Tibial nerve (tissue), 4 donors: ENCODE measurements at regions not wholly inside any gene's neighbourhood (a gene's known extent, or its start where the extent isn't known, plus 50 kb on each side); places are given as distances from the start of the nearest gene placed in this dataset.
"Not testable (repeated sequence)": the region's sequence is repeated elsewhere in the genome, so short reads cannot be mapped to it uniquely, and the experiment has no call there.

Source experiments
- DNase-seq, 2 donors: peaks; one replicate each; pipeline ENCODE4 v3.0.0-alpha.2; 2019; ENCODE audit warnings: low spot score in 2 of 2
- H3K27ac ChIP-seq, 4 donors: fragments of 200-600 bp; sonication (generic) in 3 of 4; one replicate each; pipeline ENCODE4 v1.5.1; 2017 to 2019; ENCODE audit warnings: mild to moderate bottlenecking in 1 of 4
- H3K27me3 ChIP-seq, 2 donors: fragments of 200-600 bp; sonication (generic) in 1 of 2; one replicate each; pipeline versions ENCODE4 v1.5.1 to v1.6.0; 2017 to 2019
- H3K36me3 ChIP-seq, 3 donors: fragments of 200-600 bp; sonication (generic); one replicate each; pipeline ENCODE4 v1.5.1; 2018 to 2019
- H3K4me1 ChIP-seq, 4 donors: fragments of 200-600 bp; sonication (generic) in 3 of 4; one replicate each; pipeline ENCODE4 v1.5.1; 2017 to 2019
- H3K4me3 ChIP-seq, 4 donors: fragments of 200-600 bp; sonication (generic) in 3 of 4; one replicate each; pipeline ENCODE4 v1.5.1; 2017 to 2019; ENCODE audit warnings: mild to moderate bottlenecking in 1 of 4, moderate library complexity in 1 of 4
- H3K9me3 ChIP-seq, 4 donors: fragments of 200-600 bp; sonication (generic) in 3 of 4; one replicate each; pipeline ENCODE4 v1.5.1; 2017 to 2019
- EP300 ChIP-seq, 2 donors: sonication (generic); formaldehyde crosslinking; IDR thresholded peaks; one replicate each; pipeline ENCODE4 v1.6.1; 2017; ENCODE audit warnings: antibody characterized with exemption in 2 of 2, mild to moderate bottlenecking in 1 of 2
- POLR2A ChIP-seq, 2 donors: fragments of 450-650 bp; IDR thresholded peaks; one replicate each; pipeline ENCODE4 v1.6.1; 2017; ENCODE audit warnings: antibody characterized with exemption in 2 of 2, mild to moderate bottlenecking in 2 of 2, moderate library complexity in 2 of 2
- WGBS, 2 donors: methylation state at CpG; one replicate each; pipeline ENCODE4 v1.1.5; 2018; 5-methylcytosine and 5-hydroxymethylcytosine counted together
- TF ChIP-seq, protein P1 (sequence below), 5 experiments: fragments of 200-600 bp in 3 of 5; fragments of 450-650 bp in 2 of 5; sonication (generic) in 3 of 5; IDR thresholded peaks; one replicate each; pipeline ENCODE4 v1.5.1; 2016 to 2019; ENCODE audit warnings: antibody characterized with exemption in 5 of 5, mild to moderate bottlenecking in 3 of 5, moderate library complexity in 2 of 5

- Histone ChIP-seq H3K9me3 (peaks cover 0 to 8% (median 0%) of the 10 kb centered on the region in 4 donors), H3K27ac (no peak overlapping the region), H3K27me3 (no peaks in the 10 kb centered on the region), H3K4me1 (no peaks in the 10 kb centered on the region), H3K36me3 (no peaks in the 10 kb centered on the region), H3K4me3 (no peak overlapping the region)
- DNase-seq = no peak
- TF ChIP-seq EP300 (IDR thresholded peaks at IDR 0.05) (no peak), POLR2A (IDR thresholded peaks at IDR 0.05) (no peak)
- TF ChIP-seq, protein P1, sequence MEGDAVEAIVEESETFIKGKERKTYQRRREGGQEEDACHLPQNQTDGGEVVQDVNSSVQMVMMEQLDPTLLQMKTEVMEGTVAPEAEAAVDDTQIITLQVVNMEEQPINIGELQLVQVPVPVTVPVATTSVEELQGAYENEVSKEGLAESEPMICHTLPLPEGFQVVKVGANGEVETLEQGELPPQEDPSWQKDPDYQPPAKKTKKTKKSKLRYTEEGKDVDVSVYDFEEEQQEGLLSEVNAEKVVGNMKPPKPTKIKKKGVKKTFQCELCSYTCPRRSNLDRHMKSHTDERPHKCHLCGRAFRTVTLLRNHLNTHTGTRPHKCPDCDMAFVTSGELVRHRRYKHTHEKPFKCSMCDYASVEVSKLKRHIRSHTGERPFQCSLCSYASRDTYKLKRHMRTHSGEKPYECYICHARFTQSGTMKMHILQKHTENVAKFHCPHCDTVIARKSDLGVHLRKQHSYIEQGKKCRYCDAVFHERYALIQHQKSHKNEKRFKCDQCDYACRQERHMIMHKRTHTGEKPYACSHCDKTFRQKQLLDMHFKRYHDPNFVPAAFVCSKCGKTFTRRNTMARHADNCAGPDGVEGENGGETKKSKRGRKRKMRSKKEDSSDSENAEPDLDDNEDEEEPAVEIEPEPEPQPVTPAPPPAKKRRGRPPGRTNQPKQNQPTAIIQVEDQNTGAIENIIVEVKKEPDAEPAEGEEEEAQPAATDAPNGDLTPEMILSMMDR (IDR thresholded peaks at IDR 0.05) = no peak
- WGBS, 2 donors = 92% methylated on average over 6 of the region's 6 CpGs
Observed at GRCh38 chr10:30709700-30710358, 80.3 kb upstream of the LYZL2 start.

DNA sequence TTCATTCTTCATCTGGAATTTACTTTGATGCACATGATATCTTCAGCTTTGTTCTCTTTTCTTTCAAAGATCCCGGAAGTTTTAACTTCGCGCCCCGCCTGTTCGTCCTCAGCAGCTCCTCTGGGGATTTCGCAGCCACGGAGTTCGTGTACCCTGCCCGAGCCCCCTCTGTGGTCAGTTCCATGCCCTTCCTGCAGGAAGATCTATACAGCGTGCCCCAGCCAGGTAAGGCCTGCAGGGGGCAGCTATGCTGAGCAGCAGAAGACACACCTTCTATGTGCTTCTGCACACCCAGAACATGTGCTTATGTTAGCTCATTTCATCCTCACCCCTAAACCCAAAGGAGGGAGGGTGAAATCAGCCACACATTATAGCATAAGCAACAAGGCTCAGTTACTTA lies 79.7 kb upstream of the LYZL2 start:
- Histone ChIP-seq H3K4me1 (no peaks in the 10 kb centered on the region), H3K9me3 (peaks cover 0 to 8% (median 0%) of the 10 kb centered on the region in 4 donors), H3K36me3 (no peaks in the 10 kb centered on the region), H3K4me3 (no peak overlapping the region), H3K27ac (no peak overlapping the region), H3K27me3 (no peaks in the 10 kb centered on the region)
- DNase-seq = no peak
- TF ChIP-seq EP300 (IDR thresholded peaks at IDR 0.05) = no peak
- no peak for TF ChIP-seq POLR2A (IDR thresholded peaks at IDR 0.05)
- TF ChIP-seq, protein P1 (IDR thresholded peaks at IDR 0.05) = no peak
- 89 to 94% methylated on average over 10 of the region's 10 CpGs for WGBS, 2 donors

DNA sequence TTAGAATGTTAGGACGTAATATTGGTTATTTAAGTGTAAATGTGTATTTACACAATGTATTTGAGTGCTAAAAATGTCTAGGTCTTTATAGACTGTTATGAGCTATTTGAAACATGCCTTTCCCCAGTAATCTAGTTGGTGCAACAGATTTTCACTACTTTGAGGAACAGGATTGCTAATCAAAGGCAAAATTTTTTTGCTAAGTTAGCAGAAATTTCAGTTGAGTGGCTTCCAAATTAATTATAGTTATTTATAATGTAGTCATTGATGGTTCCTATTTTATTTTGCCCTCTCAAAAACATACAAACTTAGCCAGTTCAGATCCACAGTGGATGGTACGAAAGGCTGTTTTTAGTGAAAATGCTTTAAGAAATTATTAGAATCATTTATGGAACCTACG lies 78.7 kb upstream of the LYZL2 start:
- Histone ChIP-seq H3K4me1 (no peaks in the 10 kb centered on the region), H3K36me3 (no peaks in the 10 kb centered on the region), H3K4me3 (no peak overlapping the region), H3K27me3 (no peaks in the 10 kb centered on the region), H3K9me3 (no peaks in the 10 kb centered on the region), H3K27ac (no peak overlapping the region)
- DNase-seq = no peak
- TF ChIP-seq, protein P1 (IDR thresholded peaks at IDR 0.05) = no peak
- no peak for TF ChIP-seq EP300 (IDR thresholded peaks at IDR 0.05)
- no peak for TF ChIP-seq POLR2A (IDR thresholded peaks at IDR 0.05)
- WGBS, 2 donors = 89 to 90% methylated on average over 3 of the region's 3 CpGs

- not testable (repeated sequence) for H3K9me3 ChIP-seq, DNase-seq
- WGBS, 2 donors = 90 to 100% methylated on average over 1 of the region's 1 CpG
Observed at GRCh38 chr10:30706189-30706588, 76.6 kb upstream of the LYZL2 start.

DNA sequence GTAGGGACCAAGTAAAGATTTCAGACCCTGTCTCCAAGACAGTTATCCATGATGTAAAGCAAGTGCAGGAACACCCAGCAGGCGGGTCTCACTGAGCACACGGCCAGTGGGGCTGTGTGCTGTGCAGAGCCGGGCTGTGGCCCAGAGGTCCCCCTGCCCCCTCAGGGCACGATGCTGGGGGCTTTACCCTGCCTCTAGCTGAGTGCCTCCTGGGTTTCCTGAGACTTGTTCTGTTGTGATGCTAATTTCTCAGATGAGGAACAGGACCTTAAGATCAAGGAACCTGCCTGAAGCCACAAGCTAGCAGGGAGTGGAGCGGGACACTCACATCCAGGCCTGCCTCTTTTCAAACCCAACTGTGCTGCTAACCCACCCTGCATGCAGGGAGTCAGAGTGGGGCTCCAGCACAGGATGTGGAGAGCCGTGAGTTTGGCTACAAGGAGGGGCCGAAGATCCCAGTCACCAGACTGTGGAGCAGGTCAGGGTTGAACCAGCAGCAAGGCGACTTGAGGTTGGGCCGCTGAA lies 76.1 kb upstream of the LYZL2 start:
- Histone ChIP-seq H3K27me3 (no peaks in the 10 kb centered on the region), H3K4me3 (no peak overlapping the region), H3K9me3 (no peaks in the 10 kb centered on the region), H3K27ac (peak overlapping the region in 1 of 4 donors; percentile 69), H3K4me1 (peaks cover 0 to 11% (median 4%) of the 10 kb centered on the region in 4 donors), H3K36me3 (no peaks in the 10 kb centered on the region)
- DNase-seq = no peak
- TF ChIP-seq POLR2A (IDR thresholded peaks at IDR 0.05) = no peak
- TF ChIP-seq, protein P1 (IDR thresholded peaks at IDR 0.05) = no peak
- 62 to 87% methylated on average over 5 to 8 of the region's 9 CpGs for WGBS, 2 donors

More at GRCh38 chr10:30706189-30706588, 76.6 kb upstream of the LYZL2 start:
- H3K4me1 ChIP-seq, H3K36me3 ChIP-seq, H3K4me3 ChIP-seq, H3K27me3 ChIP-seq: not testable (repeated sequence)
- H3K27ac ChIP-seq = peak overlapping the region in 1 of 4 donors; percentile 69
